ENCODE measurements at regions not wholly inside any gene's neighbourhood (a gene's known extent, or its start where the extent isn't known, plus 50 kb on each side); places are given as distances from the start of the nearest gene placed in this dataset.

DNA sequence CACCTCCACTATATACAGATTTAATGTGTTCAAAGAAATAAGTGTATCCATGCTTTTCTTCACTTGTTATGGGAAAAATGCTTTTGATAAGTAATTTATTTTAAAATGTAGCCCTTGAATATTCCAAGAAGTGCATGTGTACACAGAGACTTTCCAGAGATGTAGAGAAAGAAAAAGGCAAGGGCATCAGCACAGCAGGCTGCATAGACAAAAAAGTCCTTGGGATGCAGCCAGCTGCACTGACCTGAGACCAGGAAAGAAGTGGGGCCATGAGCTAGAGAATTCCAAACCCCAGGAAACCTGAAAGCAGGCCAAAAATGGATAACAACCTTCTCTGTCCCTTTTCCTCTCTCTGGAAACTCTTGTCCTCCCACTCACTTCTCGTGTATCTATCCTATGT is 51.6 kb upstream of the PRDM8 start:
- DNase-seq = no peak

- DNase-seq = no peak
Observed at GRCh38 chr4:80144676-80145470, 52.4 kb upstream of the PRDM8 start.

DNA sequence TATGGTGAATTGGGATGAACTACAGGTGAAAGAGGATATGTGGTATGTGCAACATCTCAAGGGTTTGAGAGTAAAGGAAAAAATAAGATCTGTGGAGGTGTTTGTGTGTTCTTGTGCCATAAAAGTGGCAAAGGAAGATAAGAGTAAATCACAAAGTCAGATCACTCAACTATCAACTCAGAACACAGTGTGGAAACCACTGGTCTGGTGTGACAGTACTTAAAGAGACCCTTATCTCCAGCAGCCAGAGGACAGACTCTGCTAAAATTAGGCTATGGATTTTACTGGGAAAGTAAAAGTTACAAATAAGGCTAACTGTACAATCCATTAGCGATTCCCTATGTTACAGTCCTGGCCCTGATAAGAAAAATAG is 54.0 kb upstream of the PRDM8 start:
- DNase-seq = peak; percentile 70

GRCh38 chr4:80142394-80143306 is 54.7 kb upstream of the PRDM8 start:
- no peak for DNase-seq

- DNase-seq = no peak
Observed at GRCh38 chr4:80141543-80141942, 55.8 kb upstream of the PRDM8 start.

- no peak for DNase-seq
Observed at GRCh38 chr4:80140194-80140593, 57.1 kb upstream of the PRDM8 start.

- DNase-seq = no peak
Observed at GRCh38 chr4:80139671-80140070, 57.6 kb upstream of the PRDM8 start.

DNA sequence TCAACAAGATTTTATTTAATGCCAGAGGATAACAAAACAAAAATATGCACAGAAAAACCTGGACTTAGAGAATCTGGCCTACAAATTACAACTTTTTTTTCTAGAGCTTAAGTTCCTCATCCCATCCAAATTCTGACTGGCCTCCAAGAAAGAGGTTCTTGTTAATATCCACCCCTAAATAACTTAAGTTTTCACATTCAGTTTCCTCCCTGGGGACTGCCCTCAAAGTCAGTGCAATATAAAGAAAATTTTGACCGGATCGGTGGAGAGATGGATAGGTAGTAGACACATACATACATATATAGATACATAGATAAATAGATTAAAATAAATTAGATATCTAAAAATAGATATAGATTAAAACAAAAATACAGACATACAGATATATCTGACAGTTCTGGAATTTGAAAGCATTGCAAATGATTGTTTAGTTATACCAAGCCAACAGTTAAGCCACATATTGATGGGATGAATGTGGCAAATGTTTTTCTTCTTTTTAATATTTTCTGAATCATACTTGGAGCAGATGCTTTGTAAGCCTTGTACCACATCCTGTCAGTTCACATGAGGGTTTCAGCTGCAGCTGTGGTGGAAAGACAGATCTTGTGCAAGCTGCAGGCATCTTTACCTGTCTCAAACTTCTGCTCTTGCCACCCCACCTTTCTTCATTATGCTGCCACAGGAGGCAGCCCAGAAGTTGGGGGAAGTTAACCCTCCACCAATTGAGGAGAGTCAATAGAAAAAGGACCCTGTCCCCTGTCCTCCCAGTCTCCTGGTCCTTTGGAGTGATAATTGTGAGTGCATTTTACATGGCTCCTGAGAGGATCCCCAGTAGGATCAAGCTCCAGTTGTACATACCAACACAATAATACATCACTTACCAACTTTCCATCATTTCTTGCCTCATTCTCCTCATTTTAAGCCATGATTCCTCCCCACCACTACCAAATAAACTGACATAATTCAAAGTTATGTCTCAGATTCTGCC is 58.5 kb upstream of the PRDM8 start:
- DNase-seq = peak; percentile 62

- DNase-seq = no peak
Observed at GRCh38 chr4:80137631-80138030, 59.7 kb upstream of the PRDM8 start.

DNA sequence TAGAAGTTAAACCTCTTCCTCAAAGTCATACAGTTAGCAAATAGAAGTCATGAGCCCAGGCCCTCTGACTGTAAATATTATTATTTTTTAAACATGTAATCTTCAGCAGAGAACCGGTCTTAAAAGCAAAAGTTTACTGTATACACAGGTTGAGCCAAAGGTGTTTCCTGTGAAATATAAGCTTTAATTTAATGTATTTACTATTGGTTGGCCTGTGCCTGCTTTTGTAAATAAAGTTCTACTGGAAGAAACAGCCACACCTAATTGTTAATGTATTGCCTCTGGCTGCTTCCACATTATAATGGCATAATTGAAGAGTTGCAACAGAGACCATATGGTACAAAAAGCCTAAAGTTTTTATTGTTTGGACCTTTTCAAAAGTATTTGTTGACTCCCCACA is 61.0 kb upstream of the PRDM8 start:
- DNase-seq = no peak

DNA sequence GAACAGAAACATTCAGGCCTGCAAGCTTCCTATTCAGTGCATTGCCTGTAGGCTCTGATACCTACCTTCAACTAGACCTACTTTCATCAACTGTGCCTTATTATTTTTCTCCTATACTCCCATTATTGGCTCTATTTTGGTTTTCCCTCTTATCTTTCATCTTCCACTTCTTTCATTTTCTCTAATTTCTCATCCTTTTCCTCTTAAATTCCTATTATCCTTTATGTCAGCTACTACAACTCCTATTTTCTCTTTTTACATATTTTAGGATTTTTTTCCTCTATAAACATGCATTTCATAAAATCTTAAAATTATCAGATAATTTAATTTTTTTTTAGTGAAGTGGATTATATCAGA is 61.6 kb upstream of the PRDM8 start:
- no peak for DNase-seq

DNA sequence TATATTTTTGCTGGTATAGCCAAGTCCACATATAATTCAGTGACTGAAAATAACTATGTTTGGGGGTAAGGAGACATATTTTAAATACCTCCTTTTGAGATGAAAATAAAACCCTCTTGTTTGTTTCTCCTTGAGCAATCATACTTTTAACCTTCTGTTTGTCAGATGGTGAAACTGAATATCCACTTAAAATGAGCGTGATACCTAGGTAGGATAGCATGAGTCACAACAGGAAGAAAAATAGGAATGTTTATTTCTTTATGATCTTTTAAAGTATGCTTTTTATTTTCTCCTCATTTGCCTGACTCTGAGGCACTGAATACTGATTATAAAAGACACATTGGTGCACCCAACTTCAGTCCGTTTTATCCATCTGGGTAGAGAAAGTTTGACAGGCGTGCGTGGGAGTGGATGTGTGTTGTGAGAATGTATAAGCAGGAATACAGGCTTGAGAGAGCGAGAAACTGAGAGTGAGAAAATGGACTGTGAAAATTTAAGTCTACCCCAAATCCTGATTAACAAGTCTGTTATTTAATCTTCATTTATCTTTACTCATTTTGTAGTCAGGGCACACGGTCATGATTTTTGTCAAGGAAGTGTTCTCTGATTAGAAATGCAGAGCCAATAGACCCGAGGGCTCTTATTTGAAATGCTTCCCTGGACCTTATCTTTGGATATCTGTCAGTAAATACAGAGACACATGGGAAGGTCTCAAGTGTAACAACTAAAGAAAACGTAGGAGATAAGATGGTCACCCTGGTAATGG is 62.1 kb upstream of the ANTXR2 start:
- DNase-seq = no peak

DNA sequence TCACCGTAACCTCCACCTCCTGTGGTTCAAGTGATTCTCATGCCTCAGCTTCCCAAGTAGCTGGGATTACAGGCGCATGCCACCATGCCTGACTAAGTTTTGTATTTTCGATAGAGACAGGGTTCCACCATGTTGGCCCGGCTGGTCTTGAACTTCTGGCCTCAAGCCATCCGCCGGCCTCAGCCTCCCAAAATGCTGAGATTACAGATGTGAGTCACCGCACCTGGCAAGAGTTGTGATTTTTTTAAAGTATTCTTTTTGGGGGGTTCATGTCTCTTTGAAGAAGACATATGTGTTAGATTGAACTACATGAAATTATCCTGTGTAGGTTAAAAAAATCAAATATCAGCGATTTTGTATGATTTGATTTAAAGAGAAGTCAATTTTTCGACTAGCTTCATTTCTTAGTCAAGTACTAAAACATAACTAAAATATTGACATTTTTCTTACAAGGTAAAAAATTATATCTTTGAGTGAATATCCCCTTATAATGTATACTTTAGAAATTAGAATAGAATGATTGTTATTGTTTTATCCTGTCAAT is 60.3 kb upstream of the ANTXR2 start:
- DNase-seq = no peak

- no peak for DNase-seq
Observed at GRCh38 chr4:80129785-80130184, 56.8 kb upstream of the ANTXR2 start.

DNA sequence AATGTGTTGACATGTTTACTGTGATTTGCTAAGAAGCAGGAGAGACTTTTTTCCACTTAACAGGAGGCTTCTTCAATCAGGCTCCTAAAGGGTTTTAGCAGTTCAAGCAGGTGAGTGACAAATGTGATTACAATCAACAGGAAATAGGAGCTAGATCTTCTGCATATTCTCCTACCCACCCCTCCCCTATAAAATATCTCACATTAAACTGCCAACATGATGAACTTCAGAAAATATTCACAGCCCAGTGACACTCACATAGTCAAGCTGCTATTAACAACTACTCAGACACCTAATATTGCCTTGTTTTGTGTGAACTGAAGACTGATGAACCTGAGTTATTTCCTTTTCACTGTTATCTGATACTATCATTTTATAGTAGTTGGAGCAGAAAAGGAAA is 55.9 kb upstream of the ANTXR2 start:
- DNase-seq = no peak

GRCh38 chr4:80127870-80128419 is 54.9 kb upstream of the ANTXR2 start:
- no peak for DNase-seq

- no peak for DNase-seq
Observed at GRCh38 chr4:80126435-80126834, 53.4 kb upstream of the ANTXR2 start.

GRCh38 chr4:80125252-80126177 is 52.5 kb upstream of the ANTXR2 start:
- peak; percentile 56 for DNase-seq

- no peak for DNase-seq
Observed at GRCh38 chr4:80124246-80125211, 51.5 kb upstream of the ANTXR2 start.
